HepG2 (cell line): ENCODE measurements at regions not wholly inside any gene's neighbourhood (a gene's known extent, or its start where the extent isn't known, plus 50 kb on each side); places are given as distances from the start of the nearest gene placed in this dataset.

Experiments
- ATAC-seq: fragments of 200-7000 bp; cut with Tn5 transposase; 3 replicates; pipeline ENCODE4 v1.9.1; 2020; ENCODE audit warnings: mild to moderate bottlenecking, moderate library complexity
- BruUV-seq: library from RNA; stranded (reverse); fragments of 400-500 nt; replicated peaks from 2 replicates; lab custom pipeline; 2021; lab: Mats Ljungman, UMichigan
- CTCF ChIA-PET: fragments of 300-600 bp; formaldehyde crosslinking; extraction: SDS; loops from one replicate; lab custom pipeline; 2021; ENCODE audit warnings: low total read pairs, inconsistent platforms, low intra/inter-chr PET ratio; lab: Yijun Ruan, JAX
- POLR2A ChIA-PET: fragments of 350-600 bp; sonication (Branson Sonifier 250); formaldehyde crosslinking; loops from one replicate; lab custom pipeline; 2020; ENCODE audit warnings: antibody characterized with exemption, inconsistent platforms; lab: Yijun Ruan, JAX
- DNase-seq: peaks from one replicate; pipeline ENCODE4 v3.0.0-alpha.2; 2015; ENCODE audit warnings: low spot score
- FAIRE-seq: peaks from 3 replicates; lab custom pipeline; 2011; peaks lifted over from hg19 to GRCh38; lab: Jason Lieb, UNC
- H2AFZ ChIP-seq: one replicate; pipeline ENCODE4 v1.6.1; 2011; ENCODE audit warnings: low read length, inconsistent platforms
- H3K27ac ChIP-seq: fragments of 300-600 bp; 3 replicates; pipeline ENCODE4 v1.8.0; 2011; ENCODE audit warnings: mixed run types, mild to moderate bottlenecking, mixed read lengths, low read length, inconsistent platforms; ENCODE audit not compliant: insufficient read depth; ENCODE audit errors: extremely low read length
- H3K27me3 ChIP-seq, 2 experiments: fragments of 200-600 bp in 1 of 2; 2 replicates in 1 of 2; 3 replicates in 1 of 2; pipeline versions ENCODE4 v1.6.0 to v1.8.0; 2011; ENCODE audit warnings: low read length in 2 of 2, mild to moderate bottlenecking in 2 of 2, moderate library complexity in 2 of 2, inconsistent platforms in 1 of 2; ENCODE audit not compliant: insufficient read depth in 2 of 2, control insufficient read depth in 1 of 2
- H3K36me3 ChIP-seq, 2 experiments: fragments of 200-600 bp in 1 of 2; replicated peaks in 1 of 2; 2 replicates in 1 of 2; 3 replicates in 1 of 2; pipeline versions ENCODE4 v1.5.1 to v1.8.0; 2011; ENCODE audit warnings: low read length in 2 of 2, inconsistent platforms in 1 of 2; ENCODE audit not compliant: insufficient read depth in 2 of 2, control insufficient read depth in 1 of 2
- H3K4me1 ChIP-seq: 2 replicates; pipeline ENCODE4 v1.5.1; 2012; ENCODE audit warnings: low read length, inconsistent platforms; ENCODE audit not compliant: insufficient read depth
- H3K4me2 ChIP-seq: 2 replicates; pipeline ENCODE4 v1.6.0; 2011; ENCODE audit warnings: low read depth, low read length, inconsistent platforms
- H3K4me3 ChIP-seq, 3 experiments: fragments of 200-600 bp in 1 of 3; sonication (generic), shearing (Covaris generic) in 1 of 3; replicated peaks in 1 of 3; 2 replicates each; pipeline ENCODE4 v1.5.1; 2011 to 2016; ENCODE audit warnings: low read length in 3 of 3, inconsistent platforms in 2 of 3, low read depth in 2 of 3, mild to moderate bottlenecking in 2 of 3, control low read depth in 1 of 3, mixed read lengths in 1 of 3; ENCODE audit not compliant: insufficient read depth in 1 of 3
- H3K79me2 ChIP-seq: one replicate; pipeline ENCODE4 v1.6.1; 2011; ENCODE audit warnings: low read length, inconsistent platforms; ENCODE audit not compliant: insufficient read depth
- H3K9ac ChIP-seq: 2 replicates; pipeline ENCODE4 v1.6.0; 2011; ENCODE audit warnings: mild to moderate bottlenecking, low read depth, low read length, inconsistent platforms; ENCODE audit not compliant: insufficient read depth
- H3K9me3 ChIP-seq: 2 replicates; pipeline ENCODE4 v1.5.1; 2012; ENCODE audit warnings: mild to moderate bottlenecking, low read length
- H4K20me1 ChIP-seq: 2 replicates; pipeline ENCODE4 v1.6.0; 2011; ENCODE audit warnings: inconsistent platforms, mild to moderate bottlenecking, low read length, moderate library complexity; ENCODE audit not compliant: insufficient read depth
- IRX3 ChIP-seq: sonication (generic); formaldehyde crosslinking; IDR thresholded peaks from 2 replicates; pipeline ENCODE4 v1.8.1; 2023; ENCODE audit warnings: mild to moderate bottlenecking, low read depth, missing genetic modification reagents, borderline replicate concordance
- NBN ChIP-seq: fragments of 450-650 bp; conservative IDR thresholded peaks from 2 replicates; pipeline ENCODE4 v1.6.1; 2017
- YEATS2 ChIP-seq: sonication (generic); formaldehyde crosslinking; IDR thresholded peaks from 2 replicates; pipeline ENCODE4 v1.4.0; 2020; ENCODE audit warnings: missing genetic modification reagents, borderline replicate concordance
- ZBTB38 ChIP-seq: sonication (generic); formaldehyde crosslinking; IDR thresholded peaks from 2 replicates; pipeline ENCODE4 v1.5.1; 2020; ENCODE audit warnings: mild to moderate bottlenecking, missing genetic modification reagents
- ZNF235 ChIP-seq: sonication (generic); formaldehyde crosslinking; IDR thresholded peaks from 2 replicates; pipeline ENCODE4 v1.8.1; 2023; ENCODE audit warnings: mild to moderate bottlenecking, missing genetic modification reagents, borderline replicate concordance
- ZNF274 ChIP-seq: sonication (generic); formaldehyde crosslinking; IDR thresholded peaks from 2 replicates; pipeline ENCODE4 v1.5.1; 2020; ENCODE audit warnings: mild to moderate bottlenecking, missing genetic modification reagents
- ZNF775 ChIP-seq: sonication (generic); formaldehyde crosslinking; IDR thresholded peaks from 2 replicates; pipeline ENCODE4 v1.4.0; 2020; ENCODE audit warnings: missing genetic modification reagents, mild to moderate bottlenecking, moderate library complexity, borderline replicate concordance
- ZNF776 ChIP-seq: sonication (generic); formaldehyde crosslinking; IDR thresholded peaks from 2 replicates; pipeline ENCODE4 v1.4.0; 2020; ENCODE audit warnings: mild to moderate bottlenecking, missing genetic modification reagents
- WGBS: methylation state at CpG from one replicate; pipeline ENCODE4 v1.1.6; 2017; ENCODE audit warnings: low lambda C conversion rate; 5-methylcytosine and 5-hydroxymethylcytosine counted together
- in situ Hi-C: cut with HindIII; loops from 2 replicates; pipeline ENCODE4 v1.10.0; 2017; ENCODE audit warnings: low pct_unique_long_range_greater_than_20kb; ENCODE audit not compliant: extremely low pct_ligation_motif_present
- intact Hi-C: fragments of 100-400 bp; cut with micrococcal nuclease; formaldehyde crosslinking; loops from one replicate; pipeline ENCODE4 v1.10.0; 2022; ENCODE audit not compliant: unreplicated experiment
- TF ChIP-seq, protein P1 (sequence below): sonication (generic); formaldehyde crosslinking; IDR thresholded peaks from 2 replicates; pipeline ENCODE4 v1.5.0; 2020; ENCODE audit warnings: missing genetic modification reagents
- TF ChIP-seq, protein P2 (sequence below): sonication (generic); formaldehyde crosslinking; IDR thresholded peaks from 2 replicates; pipeline ENCODE4 v1.4.0; 2020; ENCODE audit warnings: missing genetic modification reagents
- TF ChIP-seq, protein P3 (sequence below): IDR thresholded peaks from 2 replicates; pipeline ENCODE4 v1.6.1; 2016

DNA sequence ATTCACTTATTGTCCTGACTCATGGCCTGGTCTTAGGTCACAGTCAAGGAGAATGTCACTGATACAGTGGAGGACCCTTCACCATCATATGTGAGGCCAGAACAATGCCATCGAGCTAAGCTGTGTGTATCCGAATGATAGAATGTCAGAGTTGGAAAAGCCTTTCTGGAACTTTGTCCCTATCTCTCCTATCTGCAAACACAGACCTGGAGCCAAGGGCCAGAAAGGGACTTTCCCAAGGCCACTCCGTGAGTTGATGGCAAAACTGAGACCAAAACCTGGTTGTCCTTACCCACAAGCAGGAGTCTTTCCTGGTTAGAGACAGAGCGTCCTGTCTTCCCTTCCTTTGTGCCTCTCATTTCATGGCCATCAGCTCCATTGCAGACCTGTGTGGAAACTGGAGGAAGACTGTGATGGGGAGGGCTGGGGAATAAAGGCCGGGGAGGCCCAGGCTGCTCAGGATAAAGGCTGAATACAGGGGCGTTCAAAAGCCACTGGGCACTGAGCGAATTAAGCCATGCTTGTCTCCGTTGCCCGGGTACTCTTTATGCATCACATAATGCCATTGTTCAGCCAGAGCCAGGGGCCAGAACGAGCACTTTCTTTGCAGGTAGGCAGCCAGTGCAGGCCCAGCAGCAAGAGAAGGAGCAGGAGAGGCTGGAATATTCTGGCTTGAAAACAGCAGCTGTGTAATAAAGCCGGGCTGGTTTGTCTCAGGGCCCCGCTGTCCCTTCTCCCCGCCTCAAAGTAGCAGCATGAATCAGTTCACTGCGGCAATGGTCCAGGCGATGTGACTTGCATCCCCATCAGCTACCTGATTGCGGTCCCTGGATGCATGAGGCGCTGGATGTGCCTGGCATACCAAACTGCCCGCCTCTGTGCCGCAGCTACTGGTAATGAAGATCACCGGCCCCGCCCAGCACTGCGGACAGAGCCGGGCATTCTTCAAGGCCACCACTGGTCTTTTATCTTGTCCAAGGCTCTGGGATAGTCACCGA is 143.0 kb downstream of the RPS24 start:
- no TSS peak for BruUV-seq
- peaks cover 0 to 42% of the 10 kb centered on the region in 2 experiments; a peak in 3 of 5 replicates for H3K27me3 ChIP-seq
- peak; percentile 77 for ATAC-seq
- POLR2A ChIA-PET = no interaction called here
- WGBS = 53% methylated on average over 13 of the region's 24 CpGs
- no peak overlapping the region for H2AFZ ChIP-seq
- H3K4me2 ChIP-seq = no peak overlapping the region
- H3K9me3 ChIP-seq = no peaks in the 10 kb centered on the region
- in situ Hi-C loops (no loop called here), intact Hi-C loops (no loop called here)
- no peak overlapping the region for H3K4me3 ChIP-seq
- H4K20me1 ChIP-seq = no peaks in the 10 kb centered on the region
- peak; percentile 15 for DNase-seq
- no peak overlapping the region for H3K27ac ChIP-seq
- FAIRE-seq = peak; percentile 32
- no peak overlapping the region for H3K9ac ChIP-seq
- no peak for TF ChIP-seq ZNF274 (CRISPR knock-in tag)
- no peak for TF ChIP-seq ZNF775 (CRISPR knock-in tag)
- H3K79me2 ChIP-seq = no peaks in the 10 kb centered on the region
- peaks cover 12% of the 10 kb centered on the region for H3K4me1 ChIP-seq
- no peaks in the 10 kb centered on the region for H3K36me3 ChIP-seq
- CTCF ChIA-PET = no interaction called here

DNA sequence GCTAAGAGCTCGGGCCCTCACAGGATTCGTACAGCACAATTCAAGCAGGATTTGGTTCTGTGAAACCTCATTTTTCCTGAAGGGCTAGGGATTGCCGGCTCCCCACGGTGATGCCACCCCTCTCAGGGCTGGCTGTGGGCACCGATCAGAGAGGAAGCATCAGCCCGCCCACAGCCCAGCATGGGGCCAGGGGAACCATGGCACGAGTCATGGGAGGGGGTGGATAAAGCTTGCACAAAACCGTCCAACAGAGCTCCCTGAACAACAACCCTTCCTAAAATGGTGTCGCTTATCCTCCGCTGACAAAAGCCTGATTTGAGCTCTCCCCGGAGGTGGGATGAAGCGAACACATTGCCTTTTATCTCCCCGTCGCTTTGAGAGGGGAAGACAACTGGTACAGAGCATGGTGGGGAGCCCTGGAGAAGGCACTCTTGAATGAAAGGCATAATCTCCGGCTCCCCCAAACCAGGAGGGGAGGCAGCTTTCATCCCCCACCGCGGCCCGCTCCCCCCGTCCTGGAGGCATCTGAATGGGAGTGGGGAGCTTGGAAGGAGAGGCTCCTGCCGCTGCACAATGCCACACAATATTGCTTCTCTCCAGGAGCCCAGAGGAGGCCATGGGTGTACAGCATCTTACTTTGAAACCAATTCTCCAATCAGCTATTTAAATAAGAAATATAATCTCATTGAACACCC is 144.0 kb downstream of the RPS24 start:
- no peak for FAIRE-seq
- Histone ChIP-seq H3K27me3 (peaks cover 0 to 38% of the 10 kb centered on the region in 2 experiments; a peak in 4 of 5 replicates), H3K36me3 (no peaks in the 10 kb centered on the region), H3K27ac (no peak overlapping the region), H3K79me2 (no peaks in the 10 kb centered on the region), H3K9me3 (no peaks in the 10 kb centered on the region), H3K4me3 (no peak overlapping the region), H3K4me1 (peaks cover 12% of the 10 kb centered on the region), H3K9ac (no peak overlapping the region), H3K4me2 (no peak overlapping the region), H2AFZ (no peak overlapping the region), H4K20me1 (no peaks in the 10 kb centered on the region)
- ChIA-PET POLR2A (no interaction called here), CTCF (no interaction called here)
- no peak for ATAC-seq
- intact Hi-C loops = no loop called here
- 57% methylated on average over 8 of the region's 20 CpGs for WGBS
- in situ Hi-C loops = no loop called here
- DNase-seq = no peak
- no TSS peak for BruUV-seq
- TF ChIP-seq ZNF776 (CRISPR knock-in tag) = no peak
- TF ChIP-seq YEATS2 (CRISPR knock-in tag) = no peak
- no peak for TF ChIP-seq ZBTB38 (CRISPR knock-in tag)
- TF ChIP-seq, protein P1, sequence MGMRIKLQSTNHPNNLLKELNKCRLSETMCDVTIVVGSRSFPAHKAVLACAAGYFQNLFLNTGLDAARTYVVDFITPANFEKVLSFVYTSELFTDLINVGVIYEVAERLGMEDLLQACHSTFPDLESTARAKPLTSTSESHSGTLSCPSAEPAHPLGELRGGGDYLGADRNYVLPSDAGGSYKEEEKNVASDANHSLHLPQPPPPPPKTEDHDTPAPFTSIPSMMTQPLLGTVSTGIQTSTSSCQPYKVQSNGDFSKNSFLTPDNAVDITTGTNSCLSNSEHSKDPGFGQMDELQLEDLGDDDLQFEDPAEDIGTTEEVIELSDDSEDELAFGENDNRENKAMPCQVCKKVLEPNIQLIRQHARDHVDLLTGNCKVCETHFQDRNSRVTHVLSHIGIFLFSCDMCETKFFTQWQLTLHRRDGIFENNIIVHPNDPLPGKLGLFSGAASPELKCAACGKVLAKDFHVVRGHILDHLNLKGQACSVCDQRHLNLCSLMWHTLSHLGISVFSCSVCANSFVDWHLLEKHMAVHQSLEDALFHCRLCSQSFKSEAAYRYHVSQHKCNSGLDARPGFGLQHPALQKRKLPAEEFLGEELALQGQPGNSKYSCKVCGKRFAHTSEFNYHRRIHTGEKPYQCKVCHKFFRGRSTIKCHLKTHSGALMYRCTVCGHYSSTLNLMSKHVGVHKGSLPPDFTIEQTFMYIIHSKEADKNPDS (CRISPR knock-in tag) = no peak
- TF ChIP-seq IRX3 (CRISPR knock-in tag) = no peak
- TF ChIP-seq, protein P2, sequence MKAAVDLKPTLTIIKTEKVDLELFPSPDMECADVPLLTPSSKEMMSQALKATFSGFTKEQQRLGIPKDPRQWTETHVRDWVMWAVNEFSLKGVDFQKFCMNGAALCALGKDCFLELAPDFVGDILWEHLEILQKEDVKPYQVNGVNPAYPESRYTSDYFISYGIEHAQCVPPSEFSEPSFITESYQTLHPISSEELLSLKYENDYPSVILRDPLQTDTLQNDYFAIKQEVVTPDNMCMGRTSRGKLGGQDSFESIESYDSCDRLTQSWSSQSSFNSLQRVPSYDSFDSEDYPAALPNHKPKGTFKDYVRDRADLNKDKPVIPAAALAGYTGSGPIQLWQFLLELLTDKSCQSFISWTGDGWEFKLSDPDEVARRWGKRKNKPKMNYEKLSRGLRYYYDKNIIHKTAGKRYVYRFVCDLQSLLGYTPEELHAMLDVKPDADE (CRISPR knock-in tag) = no peak
- TF ChIP-seq ZNF235 (CRISPR knock-in tag) = no peak
- TF ChIP-seq, protein P3, sequence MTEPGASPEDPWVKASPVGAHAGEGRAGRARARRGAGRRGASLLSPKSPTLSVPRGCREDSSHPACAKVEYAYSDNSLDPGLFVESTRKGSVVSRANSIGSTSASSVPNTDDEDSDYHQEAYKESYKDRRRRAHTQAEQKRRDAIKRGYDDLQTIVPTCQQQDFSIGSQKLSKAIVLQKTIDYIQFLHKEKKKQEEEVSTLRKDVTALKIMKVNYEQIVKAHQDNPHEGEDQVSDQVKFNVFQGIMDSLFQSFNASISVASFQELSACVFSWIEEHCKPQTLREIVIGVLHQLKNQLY (CRISPR knock-in tag) = no peak
- no peak for TF ChIP-seq NBN
